ENCODE measurements at regions not wholly inside any gene's neighbourhood (a gene's known extent, or its start where the extent isn't known, plus 50 kb on each side); places are given as distances from the start of the nearest gene placed in this dataset.

DNA sequence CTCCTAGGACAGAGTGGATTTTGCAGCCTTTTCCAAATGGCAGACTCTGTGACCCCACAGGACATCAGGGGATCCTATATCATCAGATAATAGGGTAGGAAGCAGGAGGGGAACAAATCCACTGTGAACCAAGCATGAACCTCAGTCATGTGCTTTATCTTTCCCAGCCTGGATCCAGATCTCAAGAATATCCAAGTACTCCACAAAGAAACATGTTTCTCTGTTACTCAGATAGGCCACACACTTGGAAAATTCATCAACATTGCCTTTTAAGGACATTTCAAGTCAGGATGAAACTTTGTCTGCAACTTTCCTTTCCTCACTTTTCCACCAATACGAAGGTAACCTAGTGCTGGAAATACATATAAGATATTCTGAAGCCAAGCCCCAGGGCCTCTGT lies 85.8 kb downstream of the RDH14 start:
- in situ Hi-C loops (cut with HindIII; ENCODE audit: low sequenced_read_pairs): no loop called here
- TF ChIP-seq, protein P1, sequence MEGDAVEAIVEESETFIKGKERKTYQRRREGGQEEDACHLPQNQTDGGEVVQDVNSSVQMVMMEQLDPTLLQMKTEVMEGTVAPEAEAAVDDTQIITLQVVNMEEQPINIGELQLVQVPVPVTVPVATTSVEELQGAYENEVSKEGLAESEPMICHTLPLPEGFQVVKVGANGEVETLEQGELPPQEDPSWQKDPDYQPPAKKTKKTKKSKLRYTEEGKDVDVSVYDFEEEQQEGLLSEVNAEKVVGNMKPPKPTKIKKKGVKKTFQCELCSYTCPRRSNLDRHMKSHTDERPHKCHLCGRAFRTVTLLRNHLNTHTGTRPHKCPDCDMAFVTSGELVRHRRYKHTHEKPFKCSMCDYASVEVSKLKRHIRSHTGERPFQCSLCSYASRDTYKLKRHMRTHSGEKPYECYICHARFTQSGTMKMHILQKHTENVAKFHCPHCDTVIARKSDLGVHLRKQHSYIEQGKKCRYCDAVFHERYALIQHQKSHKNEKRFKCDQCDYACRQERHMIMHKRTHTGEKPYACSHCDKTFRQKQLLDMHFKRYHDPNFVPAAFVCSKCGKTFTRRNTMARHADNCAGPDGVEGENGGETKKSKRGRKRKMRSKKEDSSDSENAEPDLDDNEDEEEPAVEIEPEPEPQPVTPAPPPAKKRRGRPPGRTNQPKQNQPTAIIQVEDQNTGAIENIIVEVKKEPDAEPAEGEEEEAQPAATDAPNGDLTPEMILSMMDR (IDR thresholded peaks at IDR 0.05; ENCODE audit: low read depth, low read length, missing control alignments): no peak
- DNase-seq (ENCODE audit: low read depth): no peak
- H3K4me3 ChIP-seq (ENCODE audit: low read depth, low read length): no peak overlapping the region

DNA sequence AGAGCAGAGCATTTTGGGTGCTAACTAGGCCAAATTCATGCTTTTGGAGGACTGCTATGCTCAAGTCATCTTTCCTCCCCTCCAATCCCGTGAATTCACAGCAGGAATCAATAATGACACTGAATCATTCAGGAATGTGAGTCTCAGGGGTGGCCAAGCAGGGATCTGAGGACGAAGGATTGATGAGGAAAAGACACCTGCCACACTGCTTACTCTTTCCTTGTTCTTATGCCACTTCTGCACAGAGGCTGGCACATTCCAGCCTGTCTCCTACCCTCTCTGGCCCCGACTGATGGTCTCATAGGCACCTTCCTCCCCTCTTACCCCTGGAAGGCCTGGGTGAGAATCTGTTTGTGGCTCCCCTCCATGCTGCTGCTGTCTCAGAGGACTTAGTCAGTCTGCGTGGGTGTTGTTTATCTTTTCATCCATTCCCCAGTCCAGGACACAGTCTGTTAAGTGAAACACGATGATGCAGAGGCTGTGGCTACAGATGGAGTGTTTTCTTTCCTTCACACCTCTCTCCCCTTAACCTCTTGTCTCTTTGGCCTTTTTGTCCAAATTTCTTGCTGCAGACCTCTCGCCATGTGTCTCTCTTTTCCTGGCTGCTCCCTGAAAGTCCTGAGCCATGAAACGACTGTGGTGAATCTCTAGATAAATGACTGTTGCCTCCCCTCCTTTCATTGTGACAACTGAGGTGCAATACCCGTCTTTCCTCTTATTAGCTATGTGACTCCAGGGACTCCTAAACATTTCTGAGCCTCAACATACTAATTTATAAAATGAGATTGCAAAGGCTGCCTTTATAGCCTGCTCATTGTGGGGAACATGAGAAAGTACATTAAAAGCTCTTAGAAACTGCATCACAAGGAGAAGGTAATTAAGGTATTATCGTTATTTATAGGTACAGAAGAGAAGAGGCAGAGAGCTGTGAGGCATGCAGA lies 86.9 kb downstream of the RDH14 start:
- in situ Hi-C loops (cut with HindIII; ENCODE audit: low sequenced_read_pairs): no loop called here

DNA sequence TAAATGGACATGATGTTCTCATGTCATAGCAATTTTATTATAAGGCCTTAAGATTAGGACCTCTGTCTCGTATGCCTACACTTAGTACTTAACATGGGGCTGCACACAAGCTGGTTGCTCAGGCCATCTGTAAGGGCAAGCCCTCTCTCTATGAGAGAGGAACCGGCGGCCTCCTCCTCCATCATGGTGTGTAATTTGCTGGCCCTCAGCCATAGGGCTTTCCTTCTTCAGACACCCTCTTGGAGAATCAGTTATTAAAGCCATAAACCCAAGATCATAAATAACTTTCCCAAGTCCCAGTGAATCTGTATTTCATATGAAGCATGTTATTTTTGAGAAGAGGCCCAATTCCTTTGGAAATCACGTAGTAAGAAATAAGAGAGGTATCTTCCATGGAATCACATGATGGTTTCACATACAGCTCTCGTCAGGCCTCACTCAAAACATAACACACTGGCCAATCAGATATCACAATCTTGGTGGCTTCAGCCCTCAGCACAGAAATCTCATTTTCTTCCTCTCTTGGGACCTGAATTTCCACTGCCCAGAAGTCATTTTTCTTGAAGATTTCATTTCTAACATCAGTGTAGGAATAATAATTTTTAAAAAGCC lies 92.6 kb downstream of the RDH14 start:
- TF ChIP-seq, protein P1 (IDR thresholded peaks at IDR 0.05; ENCODE audit: low read depth, low read length, missing control alignments): no peak
- no peak for DNase-seq (ENCODE audit: low read depth)
- no peak overlapping the region for H3K4me3 ChIP-seq (ENCODE audit: low read depth, low read length)
- in situ Hi-C loops (cut with HindIII; ENCODE audit: low sequenced_read_pairs): no loop called here

More for the DNA sequence above, 86.9 kb downstream of the RDH14 start:
- H3K4me3 ChIP-seq (ENCODE audit: low read depth, low read length): no peak overlapping the region
- DNase-seq (ENCODE audit: low read depth): peak; percentile 24
- TF ChIP-seq, protein P1 (IDR thresholded peaks at IDR 0.05; ENCODE audit: low read depth, low read length, missing control alignments): no peak

DNA sequence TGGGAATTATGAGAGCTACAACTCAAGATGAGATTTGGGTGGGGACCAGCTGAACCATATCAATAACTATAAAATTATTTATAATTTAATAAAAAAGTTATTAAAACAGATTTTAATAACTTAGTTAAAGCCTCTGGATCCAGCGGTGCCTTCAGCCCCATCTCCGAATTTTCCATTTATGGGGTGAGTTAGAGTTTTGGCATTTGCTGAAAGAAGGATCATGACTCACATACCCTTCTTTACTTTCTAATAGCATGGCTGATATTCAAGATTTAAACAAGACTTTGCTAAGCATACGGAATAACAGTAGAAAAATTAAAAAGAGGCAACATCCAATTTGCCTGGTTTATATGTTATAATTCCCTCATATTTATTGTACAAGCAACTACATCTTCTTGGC lies 94.5 kb downstream of the RDH14 start:
- in situ Hi-C loops (cut with HindIII; ENCODE audit: low sequenced_read_pairs): no loop called here

DNA sequence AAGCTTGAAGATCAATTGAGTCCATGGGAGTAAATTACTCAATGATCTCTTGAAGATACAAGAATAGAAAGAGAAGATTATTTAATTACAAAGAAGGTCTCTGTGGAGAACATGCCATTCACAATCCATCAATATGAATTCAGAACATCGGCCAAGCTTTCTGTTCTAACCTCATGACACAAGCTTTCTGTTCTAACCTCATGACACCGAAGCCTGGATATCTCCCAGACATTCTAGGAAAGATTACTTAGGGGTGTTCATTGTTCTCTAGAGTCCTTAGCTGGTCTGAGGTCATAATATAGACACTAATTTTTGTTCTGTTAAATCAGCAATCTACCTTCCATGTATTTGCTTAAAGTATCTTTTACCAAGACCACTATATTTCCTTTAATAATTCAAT lies 95.5 kb downstream of the RDH14 start:
- in situ Hi-C loops (cut with HindIII; ENCODE audit: low sequenced_read_pairs): no loop called here
- no peak overlapping the region for H3K4me3 ChIP-seq (ENCODE audit: low read depth, low read length)
- TF ChIP-seq, protein P1 (IDR thresholded peaks at IDR 0.05; ENCODE audit: low read depth, low read length, missing control alignments): no peak
- no peak for DNase-seq (ENCODE audit: low read depth)

More for the DNA sequence above, 94.5 kb downstream of the RDH14 start:
- H3K4me3 ChIP-seq (ENCODE audit: low read depth, low read length): no peak overlapping the region
- TF ChIP-seq, protein P1 (IDR thresholded peaks at IDR 0.05; ENCODE audit: low read depth, low read length, missing control alignments): no peak
- DNase-seq (ENCODE audit: low read depth): no peak

DNA sequence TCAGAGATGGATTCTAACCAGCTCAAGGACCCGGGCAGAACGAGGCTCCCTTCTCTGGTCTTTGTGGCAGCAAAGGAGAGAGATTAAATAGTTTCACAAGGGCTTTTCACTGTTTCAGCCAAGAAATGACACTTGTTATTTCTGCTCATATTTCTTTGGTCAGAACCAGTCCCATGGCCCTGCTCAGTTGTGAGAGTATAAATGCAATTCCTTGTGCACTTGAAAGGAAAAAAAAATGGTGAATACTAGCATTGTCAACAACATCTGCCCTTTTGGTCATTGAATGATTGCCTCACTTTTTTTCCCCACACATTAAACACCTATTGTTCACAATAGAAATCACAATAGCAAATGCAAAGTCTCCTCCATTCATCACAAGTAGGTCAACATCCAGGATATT lies 104.4 kb downstream of the RDH14 start:
- DNase-seq (ENCODE audit: low read depth): no peak
- H3K4me3 ChIP-seq (ENCODE audit: low read depth, low read length): no peak overlapping the region
- in situ Hi-C loops (cut with HindIII; ENCODE audit: low sequenced_read_pairs): no loop called here
- TF ChIP-seq, protein P1 (IDR thresholded peaks at IDR 0.05; ENCODE audit: low read depth, low read length, missing control alignments): no peak
